ENCODE measurements at regions not wholly inside any gene's neighbourhood (a gene's known extent, or its start where the extent isn't known, plus 50 kb on each side); places are given as distances from the start of the nearest gene placed in this dataset.
A peak's percentile ranks its signal among the peaks of the same experiment; 100 is the strongest.

GRCh38 chr7:46233585-46234329 is 312.7 kb upstream of the IGFBP3 start:
- intact Hi-C loops (cut with DNase I): no loop called here
- DNase-seq (ENCODE audit: missing footprints) (no peak), ATAC-seq (no peak)

GRCh38 chr7:46230990-46231305 is 309.9 kb upstream of the IGFBP3 start:
- no peak for ATAC-seq

GRCh38 chr7:46230298-46230989 is 309.4 kb upstream of the IGFBP3 start:
- DNase-seq (ENCODE audit: missing footprints) (no peak), ATAC-seq (no peak)
- intact Hi-C loops (cut with DNase I): no loop called here

More at GRCh38 chr7:46230990-46231305, 309.9 kb upstream of the IGFBP3 start:
- no peak for DNase-seq (ENCODE audit: missing footprints)
- intact Hi-C loops (cut with DNase I): no loop called here

- ATAC-seq (no peak), DNase-seq (ENCODE audit: missing footprints) (no peak)
- intact Hi-C loops (cut with DNase I): no loop called here
These were observed 308.3 kb upstream of the IGFBP3 start for GRCh38 chr7:46229409-46229808.

GRCh38 chr7:46226860-46227259 is 305.8 kb upstream of the IGFBP3 start:
- DNase-seq (ENCODE audit: missing footprints): no peak
- no peak for ATAC-seq
- intact Hi-C loops (cut with DNase I): no loop called here

GRCh38 chr7:46224363-46224762 is 303.3 kb upstream of the IGFBP3 start:
- no peak for ATAC-seq
- intact Hi-C loops (cut with DNase I): no loop called here
- no peak for DNase-seq (ENCODE audit: missing footprints)

- ATAC-seq (no peak), DNase-seq (ENCODE audit: missing footprints) (no peak)
- intact Hi-C loops (cut with DNase I): no loop called here
These were observed 299.1 kb upstream of the IGFBP3 start for GRCh38 chr7:46220066-46220630.

- no peak for DNase-seq (ENCODE audit: missing footprints)
- intact Hi-C loops (cut with DNase I): no loop called here
These were observed 297.6 kb upstream of the IGFBP3 start for GRCh38 chr7:46218461-46219200.

GRCh38 chr7:46215987-46216567 is 295.0 kb upstream of the IGFBP3 start:
- DNase-seq (ENCODE audit: missing footprints) (no peak), ATAC-seq (peak; percentile 79)
- intact Hi-C loops (cut with DNase I): no loop called here

More at GRCh38 chr7:46218461-46219200, 297.6 kb upstream of the IGFBP3 start:
- ATAC-seq: no peak

GRCh38 chr7:46214526-46214925 is 293.5 kb upstream of the IGFBP3 start:
- DNase-seq (ENCODE audit: missing footprints) (no peak), ATAC-seq (no peak)
- intact Hi-C loops (cut with DNase I): no loop called here

GRCh38 chr7:46213154-46213537 is 292.1 kb upstream of the IGFBP3 start:
- no peak for ATAC-seq
- no peak for DNase-seq (ENCODE audit: missing footprints)
- intact Hi-C loops (cut with DNase I): no loop called here

- no peak for ATAC-seq
- DNase-seq (ENCODE audit: missing footprints): no peak
- intact Hi-C loops (cut with DNase I): no loop called here
These were observed 291.5 kb upstream of the IGFBP3 start for GRCh38 chr7:46212425-46213153.

- no peak for DNase-seq (ENCODE audit: missing footprints)
- ATAC-seq: no peak
- intact Hi-C loops (cut with DNase I): no loop called here
These were observed 289.4 kb upstream of the IGFBP3 start for GRCh38 chr7:46210467-46210866.

GRCh38 chr7:46209611-46210388 is 288.7 kb upstream of the IGFBP3 start:
- ATAC-seq: no peak
- DNase-seq (ENCODE audit: missing footprints): no peak
- intact Hi-C loops (cut with DNase I): no loop called here

- no peak for DNase-seq (ENCODE audit: missing footprints)
- peak; percentile 10 for ATAC-seq
- intact Hi-C loops (cut with DNase I): no loop called here
These were observed 287.8 kb upstream of the IGFBP3 start for GRCh38 chr7:46208635-46209525.

GRCh38 chr7:46207931-46208634 is 287.0 kb upstream of the IGFBP3 start:
- intact Hi-C loops (cut with DNase I): no loop called here
- ATAC-seq (no peak), DNase-seq (ENCODE audit: missing footprints) (no peak)
